GM10266 (cell line): ENCODE measurements at regions not wholly inside any gene's neighbourhood (a gene's known extent, or its start where the extent isn't known, plus 50 kb on each side); places are given as distances from the start of the nearest gene placed in this dataset.
A peak's percentile ranks its signal among the peaks of the same experiment; 100 is the strongest.
"Not testable (repeated sequence)": the region's sequence is repeated elsewhere in the genome, so short reads cannot be mapped to it uniquely, and the experiment has no call there.

Source experiments
- DNase-seq: peaks from one replicate; pipeline ENCODE4 v3.0.0; 2012; ENCODE audit errors: extremely low spot score
- TF ChIP-seq, protein P1 (sequence below): IDR thresholded peaks from 2 replicates; pipeline ENCODE4 v1.5.1; 2012; ENCODE audit warnings: mild to moderate bottlenecking, low read depth; ENCODE audit not compliant: control insufficient read depth, insufficient read depth; ENCODE audit errors: missing control alignments

DNA sequence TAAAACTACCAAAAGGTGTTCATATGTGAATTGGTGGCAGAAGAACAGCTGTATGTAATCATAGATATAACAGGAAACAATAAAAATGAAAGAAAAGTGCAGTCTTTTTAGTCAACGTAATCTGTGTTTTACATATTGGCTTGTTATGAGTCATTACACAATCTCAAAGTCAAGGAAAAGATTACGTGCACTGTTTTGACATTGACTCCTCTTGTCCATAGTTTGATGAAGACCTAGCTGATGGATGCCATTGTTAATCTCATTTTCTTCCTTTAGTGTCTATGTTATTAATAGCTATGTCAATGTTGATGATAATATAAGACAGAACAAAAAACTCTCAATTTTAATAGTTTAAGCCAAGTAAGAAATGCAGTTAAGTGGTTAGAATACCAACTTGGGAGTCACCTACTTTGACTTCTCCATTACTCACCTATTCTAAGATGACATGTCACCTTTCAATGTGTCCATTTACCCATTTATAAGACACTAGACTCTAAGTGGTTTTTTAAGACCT is 84.5 kb upstream of the SAMSN1 start:
- peak; percentile 8 for DNase-seq
- TF ChIP-seq, protein P1, sequence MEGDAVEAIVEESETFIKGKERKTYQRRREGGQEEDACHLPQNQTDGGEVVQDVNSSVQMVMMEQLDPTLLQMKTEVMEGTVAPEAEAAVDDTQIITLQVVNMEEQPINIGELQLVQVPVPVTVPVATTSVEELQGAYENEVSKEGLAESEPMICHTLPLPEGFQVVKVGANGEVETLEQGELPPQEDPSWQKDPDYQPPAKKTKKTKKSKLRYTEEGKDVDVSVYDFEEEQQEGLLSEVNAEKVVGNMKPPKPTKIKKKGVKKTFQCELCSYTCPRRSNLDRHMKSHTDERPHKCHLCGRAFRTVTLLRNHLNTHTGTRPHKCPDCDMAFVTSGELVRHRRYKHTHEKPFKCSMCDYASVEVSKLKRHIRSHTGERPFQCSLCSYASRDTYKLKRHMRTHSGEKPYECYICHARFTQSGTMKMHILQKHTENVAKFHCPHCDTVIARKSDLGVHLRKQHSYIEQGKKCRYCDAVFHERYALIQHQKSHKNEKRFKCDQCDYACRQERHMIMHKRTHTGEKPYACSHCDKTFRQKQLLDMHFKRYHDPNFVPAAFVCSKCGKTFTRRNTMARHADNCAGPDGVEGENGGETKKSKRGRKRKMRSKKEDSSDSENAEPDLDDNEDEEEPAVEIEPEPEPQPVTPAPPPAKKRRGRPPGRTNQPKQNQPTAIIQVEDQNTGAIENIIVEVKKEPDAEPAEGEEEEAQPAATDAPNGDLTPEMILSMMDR, result no peak

DNA sequence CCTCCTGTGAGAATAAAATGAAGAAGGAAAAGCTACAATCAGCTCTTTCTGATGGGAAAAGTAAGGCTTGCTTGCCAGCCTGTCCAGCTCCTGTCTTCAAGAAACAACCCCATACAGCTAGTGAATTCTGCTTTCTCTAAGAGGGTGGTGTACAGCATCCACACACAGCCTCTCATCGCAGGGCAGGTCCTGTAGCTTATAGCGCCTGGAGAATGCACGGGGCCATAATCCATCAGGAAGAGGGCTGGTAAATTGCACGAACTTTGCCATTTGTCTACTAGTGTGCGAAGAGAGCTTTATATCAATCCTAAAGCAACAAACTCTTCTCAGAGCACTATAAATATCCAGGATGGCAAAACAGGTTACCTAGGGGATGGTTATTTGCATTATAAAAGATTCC is 83.3 kb upstream of the SAMSN1 start:
- TF ChIP-seq, protein P1, result no peak
- no peak for DNase-seq

DNA sequence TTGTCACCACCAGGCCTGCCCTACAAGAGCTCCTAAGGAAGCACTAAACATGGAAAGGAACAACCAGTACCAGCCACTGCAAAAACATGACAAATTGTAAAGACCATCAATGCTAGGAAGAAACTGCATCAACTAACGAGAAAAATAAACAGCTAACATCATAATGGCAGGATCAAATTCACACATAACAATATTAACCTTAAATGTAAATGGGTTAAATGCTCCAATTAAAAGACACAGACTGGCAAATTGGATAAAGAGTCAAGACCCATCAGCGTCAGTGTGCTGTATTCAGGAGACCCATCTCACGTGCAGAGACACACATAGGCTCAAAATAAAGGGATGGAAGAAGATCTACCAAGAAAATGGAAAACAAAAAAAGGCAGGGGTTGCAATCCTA is 77.0 kb upstream of the SAMSN1 start:
- DNase-seq, result not testable (repeated sequence)

DNA sequence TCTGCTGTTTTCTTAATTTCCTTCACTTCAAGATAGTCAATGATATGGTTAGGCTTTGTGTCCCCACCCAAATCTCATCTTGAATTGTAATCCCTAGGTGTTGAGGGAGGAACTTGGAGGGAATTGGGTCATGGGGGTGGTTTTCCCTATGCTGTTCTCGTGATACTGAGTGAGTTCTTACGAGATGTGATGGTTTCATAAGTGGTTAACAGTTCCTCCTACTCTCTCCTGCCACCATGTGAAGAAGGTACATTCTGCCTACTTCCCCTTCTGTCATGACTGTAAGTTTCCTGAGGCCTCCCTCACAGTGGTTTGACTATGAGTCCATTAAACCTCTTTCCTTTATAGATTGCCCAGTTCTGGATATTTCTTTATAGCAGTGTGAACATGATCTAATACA is 74.0 kb upstream of the SAMSN1 start:
- no peak for DNase-seq

DNA sequence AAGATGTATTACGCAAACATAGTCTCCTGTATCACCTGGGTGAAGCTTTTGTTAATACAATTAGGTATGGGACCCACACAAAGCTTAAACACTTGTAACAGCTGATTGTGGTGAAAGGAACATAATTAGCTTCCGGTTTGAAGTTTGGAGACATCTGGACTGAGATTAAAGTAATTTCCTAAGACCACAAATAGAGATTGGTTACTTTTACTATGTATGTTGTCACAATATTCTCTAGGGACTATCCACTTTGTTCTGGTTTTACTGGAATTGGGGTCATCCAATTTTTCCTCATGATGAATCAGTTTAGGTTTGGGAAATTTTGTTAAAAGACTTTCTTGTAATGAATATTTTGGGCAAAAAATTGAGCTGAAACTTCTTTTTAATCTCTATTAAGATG is 71.8 kb upstream of the SAMSN1 start:
- TF ChIP-seq, protein P1, result no peak
- no peak for DNase-seq

More for the DNA sequence above, 74.0 kb upstream of the SAMSN1 start:
- TF ChIP-seq, protein P1, result no peak

DNA sequence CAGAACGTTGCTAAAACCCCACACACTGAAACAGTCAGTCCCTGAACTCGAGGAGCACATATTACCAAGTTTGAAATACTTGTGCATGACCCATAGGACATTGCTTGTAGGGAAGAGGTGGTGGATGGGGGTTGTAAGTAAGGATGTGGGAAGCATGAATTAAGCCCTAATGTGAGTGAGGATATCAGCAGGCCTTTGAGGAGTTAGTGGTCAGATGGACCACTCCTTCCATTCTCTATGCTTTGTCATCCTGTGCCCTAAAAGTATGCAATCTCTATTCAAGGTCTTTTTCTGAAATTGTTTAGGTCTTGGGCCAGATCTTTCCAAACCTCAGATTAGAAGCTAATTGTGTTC is 70.9 kb upstream of the SAMSN1 start:
- TF ChIP-seq, protein P1, result no peak

DNA sequence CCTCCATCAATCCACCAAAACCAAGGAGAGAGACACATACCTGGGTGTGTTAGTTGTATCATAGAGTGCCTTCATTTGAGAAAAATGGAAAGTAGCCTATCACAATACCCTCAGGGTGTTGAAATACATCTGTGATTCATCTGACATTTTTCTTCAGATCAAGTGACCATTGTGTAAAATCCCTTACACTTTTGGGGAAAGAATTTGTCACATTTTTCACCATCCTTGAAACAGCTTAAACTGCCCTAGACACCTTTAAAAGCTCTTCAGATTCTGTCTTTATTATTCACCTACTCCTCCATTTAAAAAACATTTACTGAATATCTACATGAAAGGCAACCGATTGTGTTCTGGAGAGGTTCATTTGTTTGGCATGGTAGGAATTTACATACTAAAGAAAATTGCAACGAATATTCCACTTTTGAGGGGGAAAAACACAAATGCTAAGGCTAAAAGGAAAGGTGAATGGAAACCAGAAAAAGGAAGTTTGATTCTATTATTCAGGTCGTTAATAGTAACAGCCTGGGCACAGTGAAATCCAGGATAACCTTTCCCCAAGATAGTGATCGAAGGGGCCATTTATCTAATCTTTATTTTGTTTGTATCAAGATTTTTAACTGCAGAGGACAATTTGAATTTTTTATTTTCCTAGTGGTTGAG is 70.4 kb upstream of the SAMSN1 start:
- no peak for DNase-seq

More for the DNA sequence above, 70.9 kb upstream of the SAMSN1 start:
- no peak for DNase-seq

More for the DNA sequence above, 70.4 kb upstream of the SAMSN1 start:
- TF ChIP-seq, protein P1, result no peak
